Left ventricle myocardium superior (tissue), 1 donor: ENCODE measurements at regions not wholly inside any gene's neighbourhood (a gene's known extent, or its start where the extent isn't known, plus 50 kb on each side); places are given as distances from the start of the nearest gene placed in this dataset.

ENCODE experiments used
- ATAC-seq: fragments of 200-7000 bp; cut with Tn5 transposase; one replicate; pipeline ENCODE4 v1.9.1; 2020; ENCODE audit warnings: mild to moderate bottlenecking, moderate library complexity
- DNase-seq: peaks from one replicate; pipeline ENCODE4 v3.0.0-alpha.2; 2020
- intact Hi-C: fragments of 100-400 bp; cut with micrococcal nuclease; formaldehyde crosslinking; loops from one replicate; pipeline ENCODE4 v1.11.0; 2022
- donor health status: DM: no; HTN: yes; CAD: no; lungs with severe emphysema.

DNA sequence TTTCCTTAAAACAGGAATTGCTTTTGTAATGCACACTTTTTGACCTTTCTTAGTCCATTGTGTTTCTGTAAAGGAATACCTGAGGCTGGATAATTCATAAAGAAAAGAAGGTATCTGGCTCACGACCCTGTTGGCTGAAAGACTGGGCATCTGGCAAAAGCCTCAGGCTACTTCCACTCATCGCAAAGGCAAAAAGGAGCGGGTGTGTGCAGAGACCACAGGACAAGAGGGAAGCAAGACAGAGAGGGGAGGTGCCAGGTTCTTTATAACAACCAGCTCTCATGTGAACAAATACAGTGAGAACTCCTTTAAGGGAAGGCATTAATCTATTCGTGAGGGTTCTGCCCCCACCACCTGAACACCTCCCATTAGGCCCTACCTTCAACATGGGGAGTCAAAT is 182.1 kb downstream of the C12orf50 start:
- no peak for DNase-seq
- intact Hi-C loops: no loop called here
- no peak for ATAC-seq

DNA sequence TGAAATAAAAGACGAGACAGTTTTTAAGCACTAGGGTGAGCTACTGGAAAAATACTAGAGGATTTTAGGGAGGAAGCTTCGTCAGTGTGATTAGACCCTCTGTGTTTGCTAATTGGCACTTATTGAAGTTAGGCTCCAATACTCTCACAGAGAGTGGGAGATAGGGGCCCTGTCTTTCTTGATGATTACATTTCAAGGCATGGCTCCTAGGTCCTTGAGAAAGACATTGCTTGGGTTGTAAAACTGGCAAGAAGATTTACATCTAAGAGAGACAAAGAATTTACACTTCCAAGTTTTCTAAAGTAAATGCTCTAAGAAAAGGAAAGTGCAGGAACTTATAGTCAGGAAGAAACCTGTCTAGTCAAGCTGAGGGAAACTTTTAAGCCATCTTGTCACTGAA is 183.2 kb downstream of the C12orf50 start:
- ATAC-seq (no peak), DNase-seq (no peak)
- intact Hi-C loops: no loop called here

DNA sequence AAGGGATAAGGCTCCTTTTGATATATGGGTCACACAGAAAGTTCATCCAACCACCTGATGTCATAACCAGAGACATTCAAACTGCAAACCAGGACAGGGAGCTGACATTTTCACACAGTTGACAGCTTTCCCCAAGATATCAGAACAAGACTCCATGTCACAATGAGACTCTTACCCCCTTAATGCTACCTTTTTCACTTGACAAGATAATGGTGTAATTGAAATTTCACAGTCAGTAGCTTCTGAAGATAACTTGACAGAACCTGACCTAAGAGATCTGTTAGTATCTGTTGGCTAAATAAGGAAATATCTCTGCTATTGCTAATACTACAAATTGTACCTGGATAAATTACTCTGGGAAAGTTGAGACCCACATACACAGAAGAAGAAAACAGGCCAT is 187.3 kb downstream of the C12orf50 start:
- intact Hi-C loops: no loop called here
- ATAC-seq: no peak
- DNase-seq: no peak

DNA sequence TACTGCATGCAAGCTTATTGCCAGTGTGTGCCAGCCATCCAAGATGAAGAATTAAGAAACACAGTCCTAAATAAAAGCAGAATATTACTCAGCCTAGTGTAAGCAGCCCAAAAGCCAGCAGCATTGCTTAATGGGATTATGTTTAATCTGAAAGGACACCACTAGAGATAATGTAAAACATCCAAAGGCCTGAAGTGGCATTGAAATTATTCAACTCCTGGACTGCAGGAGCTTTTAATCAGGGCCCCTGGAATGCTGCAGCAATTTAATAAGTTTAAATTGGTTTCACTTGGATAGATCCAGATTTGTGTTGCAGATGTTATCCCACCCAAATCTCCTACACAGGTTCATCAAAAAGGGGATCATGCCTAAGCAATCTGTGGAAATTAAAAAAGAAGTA is 193.0 kb downstream of the C12orf50 start:
- intact Hi-C loops: no loop called here
- DNase-seq: no peak
- no peak for ATAC-seq

DNA sequence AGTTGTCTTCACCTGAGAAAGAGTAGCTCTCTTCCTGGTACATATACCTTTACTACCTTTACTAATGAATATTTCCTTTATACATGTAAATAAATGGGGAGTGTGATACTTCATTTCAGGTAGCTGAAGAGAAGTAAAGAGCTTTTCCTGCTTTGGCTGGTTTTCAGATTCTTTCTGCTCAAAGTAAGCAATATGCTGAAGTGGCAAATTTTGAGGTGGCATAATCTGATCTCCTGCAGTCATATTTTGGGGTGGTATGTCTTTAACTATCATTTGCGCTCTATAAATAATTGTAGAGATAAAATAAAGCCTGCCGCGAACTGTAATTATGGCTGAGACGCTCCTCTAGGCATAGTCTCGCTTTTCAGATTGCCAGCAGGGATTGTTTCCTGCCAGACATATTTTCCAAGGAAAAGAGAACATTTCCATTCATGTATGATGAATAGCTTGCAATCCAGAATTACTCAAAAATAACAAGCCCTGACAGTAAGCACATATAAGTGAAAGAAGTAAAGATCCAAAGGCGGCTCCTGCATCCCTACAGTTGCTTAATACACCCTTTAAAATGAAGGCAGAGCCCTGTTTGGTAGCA is 200.7 kb downstream of the C12orf50 start:
- no peak for DNase-seq
- ATAC-seq: no peak

DNA sequence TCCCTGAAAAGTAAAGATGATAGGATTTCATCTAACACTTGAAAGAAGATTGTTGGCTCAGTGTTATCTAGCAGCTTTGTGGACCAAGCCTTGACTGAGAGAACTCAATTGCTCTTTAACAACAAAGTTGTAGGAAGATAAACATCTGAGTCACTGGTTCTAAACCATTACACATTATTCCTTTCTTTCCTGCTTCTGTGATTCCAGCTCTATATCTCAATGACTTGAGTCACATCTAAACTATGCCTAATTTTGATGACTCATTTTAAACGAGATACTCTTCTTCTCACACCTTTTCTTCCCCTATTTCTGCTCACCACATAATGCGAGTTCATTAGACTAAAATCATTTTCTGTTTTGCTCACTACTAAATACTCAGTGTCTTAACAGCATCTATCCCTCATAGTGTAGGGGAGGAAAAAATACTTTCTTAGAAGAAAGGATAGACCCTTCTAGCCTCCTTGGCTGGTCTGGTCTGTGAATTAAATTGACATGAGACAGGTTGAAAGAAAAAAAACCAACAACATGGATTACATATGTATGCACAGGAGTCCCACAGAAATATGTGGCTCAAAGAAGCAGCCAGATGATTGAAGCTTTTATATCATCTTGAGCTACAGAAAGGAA is 201.4 kb downstream of the C12orf50 start:
- no peak for ATAC-seq
- DNase-seq: no peak
- intact Hi-C loops: no loop called here

More for the DNA sequence above, 200.7 kb downstream of the C12orf50 start:
- intact Hi-C loops: no loop called here

DNA sequence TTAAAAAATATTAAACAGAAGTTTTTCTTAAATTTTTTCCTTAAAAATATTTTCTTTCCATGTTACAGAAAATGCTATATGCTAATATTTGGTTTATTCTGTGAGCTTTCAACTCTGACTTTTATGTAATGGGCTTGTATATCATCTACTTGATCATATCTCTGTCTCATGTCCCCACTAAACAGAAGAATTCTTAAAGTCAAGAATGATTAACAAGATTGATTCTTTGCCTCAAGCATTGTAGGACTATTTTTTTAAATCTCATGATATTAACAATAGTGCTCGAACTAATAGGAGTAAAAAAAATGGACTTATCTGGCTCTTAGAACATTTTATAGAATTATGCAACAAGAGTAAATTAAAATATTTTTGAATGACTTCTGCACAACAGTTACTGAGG is 206.3 kb downstream of the C12orf50 start:
- intact Hi-C loops: no loop called here
- ATAC-seq: no peak
- DNase-seq: no peak

DNA sequence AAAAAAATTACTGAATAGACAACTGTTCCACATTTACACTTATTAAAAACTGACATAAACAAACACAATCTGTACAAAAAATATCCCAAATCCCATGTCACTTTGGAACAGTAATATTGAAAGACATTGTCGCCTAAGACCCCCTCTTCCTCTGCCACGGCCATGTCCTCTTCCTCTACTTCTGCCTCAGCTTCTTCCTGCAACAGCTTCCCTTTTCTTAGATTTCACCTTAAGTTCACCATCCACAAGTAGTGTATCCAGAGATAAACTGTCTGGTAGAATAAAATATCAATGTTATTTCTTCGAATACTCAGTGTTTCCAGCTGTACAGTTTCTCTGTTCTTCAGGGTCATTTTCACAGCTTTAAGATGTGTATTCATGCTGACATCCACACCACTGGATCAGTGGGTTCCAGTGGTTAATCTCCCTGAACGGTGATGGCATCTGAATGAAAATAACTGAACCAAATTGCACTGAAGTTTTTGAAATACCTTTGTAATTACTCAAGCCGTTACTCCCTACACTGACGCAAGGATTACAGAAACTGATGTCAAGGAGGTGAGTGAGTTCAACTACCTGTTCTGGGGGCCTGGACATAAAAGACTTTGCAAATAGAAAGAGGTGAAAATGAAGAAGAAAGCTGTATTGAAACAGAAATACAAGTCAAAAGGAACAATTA is 208.5 kb downstream of the C12orf50 start:
- intact Hi-C loops: no loop called here
- DNase-seq: no peak
- no peak for ATAC-seq

DNA sequence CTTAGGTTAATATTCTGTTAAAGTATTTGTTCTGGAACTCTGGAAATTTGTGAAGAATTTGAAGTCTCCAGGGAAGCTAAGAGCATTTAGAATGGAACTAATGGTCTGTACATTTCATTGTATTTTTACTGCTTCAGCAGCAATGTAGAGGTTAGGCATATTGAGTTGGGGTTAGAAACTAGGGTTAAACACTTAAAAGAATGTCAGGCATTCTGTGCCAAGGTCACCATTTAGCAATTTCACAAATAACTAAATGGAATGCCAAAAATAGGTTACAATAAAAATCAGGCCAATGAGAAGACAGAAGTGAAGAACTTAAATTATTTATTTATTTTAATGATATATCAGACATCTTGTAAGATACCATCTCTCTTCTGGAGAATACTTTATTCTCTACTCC is 210.8 kb downstream of the C12orf50 start:
- DNase-seq: no peak
- no peak for ATAC-seq
- intact Hi-C loops: no loop called here

DNA sequence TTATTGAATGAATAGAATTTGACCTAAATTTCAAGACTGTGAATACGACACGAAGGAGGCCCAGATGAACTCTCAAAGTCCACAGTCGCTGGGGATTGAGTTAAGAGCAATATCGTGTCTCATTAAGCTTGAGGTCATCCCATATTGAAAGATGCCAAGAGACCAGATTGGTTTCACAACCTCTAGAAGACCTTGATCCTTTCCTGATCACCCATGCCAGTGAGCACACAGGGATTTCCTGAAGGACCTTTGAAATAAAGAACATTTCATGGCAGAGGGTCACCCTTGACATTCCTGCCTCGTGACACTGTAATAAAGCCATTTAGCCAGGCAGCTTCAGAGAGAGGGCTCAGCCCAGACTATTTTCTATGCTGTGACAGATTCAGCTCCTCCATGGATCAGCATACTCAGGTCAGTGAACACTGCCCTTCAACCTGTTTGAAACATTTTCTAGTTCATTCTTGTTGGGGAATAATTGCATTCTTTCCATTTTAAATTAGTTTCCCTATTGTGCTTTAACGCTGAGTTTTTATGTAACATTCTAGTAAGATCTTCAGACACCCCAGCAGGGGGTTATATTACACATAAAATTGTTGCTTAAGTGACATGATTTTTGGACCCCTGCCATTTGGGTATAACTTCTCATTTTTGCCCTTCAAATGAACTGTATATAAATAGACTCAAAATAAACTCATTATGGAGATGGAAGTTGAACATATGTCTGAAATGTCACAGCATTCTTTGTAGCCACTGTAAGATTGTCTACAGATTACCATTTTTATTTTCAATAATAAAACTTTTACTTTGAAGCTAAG is 213.2 kb downstream of the C12orf50 start:
- no peak for ATAC-seq
- intact Hi-C loops: no loop called here
- no peak for DNase-seq

DNA sequence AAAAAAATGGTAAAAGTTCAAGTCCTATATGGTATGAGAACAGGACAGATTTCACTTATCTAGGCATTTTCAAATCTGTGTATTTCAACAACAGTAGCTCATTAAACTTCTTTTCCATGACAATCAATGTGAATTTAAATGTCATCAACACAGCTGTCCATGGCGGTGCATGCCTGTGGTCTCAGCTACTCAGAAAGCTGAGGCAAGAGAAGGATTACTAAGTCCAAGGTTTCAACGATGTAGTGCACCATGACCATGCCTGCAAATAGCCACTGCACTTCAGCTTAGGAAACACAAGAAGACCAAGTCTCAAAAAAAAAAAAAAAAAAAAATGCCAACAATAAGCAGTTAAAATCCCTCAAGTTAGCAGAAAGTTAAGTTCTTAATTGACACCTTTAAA is 214.6 kb downstream of the C12orf50 start:
- DNase-seq (no peak), ATAC-seq (no peak)
- intact Hi-C loops: no loop called here

DNA sequence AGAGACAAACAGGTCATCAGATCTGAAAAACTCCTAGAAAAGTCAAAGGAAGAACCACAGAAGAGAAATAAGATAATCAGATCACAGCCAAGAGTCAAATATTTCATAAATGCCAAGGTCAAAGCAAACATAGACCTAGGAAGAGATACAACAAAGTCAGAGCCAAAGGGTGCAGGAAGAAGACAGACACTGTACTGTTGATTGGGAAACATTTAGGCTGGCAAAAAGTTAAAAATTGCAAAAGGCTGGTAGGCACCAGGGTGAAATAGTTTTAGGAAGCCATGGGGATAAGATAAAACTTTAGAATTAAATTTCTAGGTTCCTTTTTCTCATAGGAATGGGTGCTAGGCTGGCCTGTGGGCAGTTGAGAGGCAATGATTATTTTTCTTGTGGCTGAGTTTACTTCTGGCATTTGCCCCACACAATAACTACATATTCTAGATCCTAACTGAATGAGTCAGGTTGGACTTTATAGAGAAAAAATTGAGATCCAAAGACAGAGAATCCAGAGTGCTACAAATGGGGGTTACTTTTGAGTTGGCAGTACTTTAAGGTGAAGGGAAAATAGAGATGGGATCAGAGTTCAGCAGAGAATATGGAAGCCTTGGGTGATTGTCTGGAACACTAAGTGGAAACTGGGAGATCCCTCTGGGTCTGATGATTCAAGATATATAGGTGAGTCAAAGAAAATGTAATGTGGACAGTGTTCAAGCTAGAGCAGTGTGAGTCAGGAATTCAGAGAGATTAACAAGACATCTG is 215.5 kb downstream of the C12orf50 start:
- no peak for ATAC-seq
- intact Hi-C loops: no loop called here
- no peak for DNase-seq

DNA sequence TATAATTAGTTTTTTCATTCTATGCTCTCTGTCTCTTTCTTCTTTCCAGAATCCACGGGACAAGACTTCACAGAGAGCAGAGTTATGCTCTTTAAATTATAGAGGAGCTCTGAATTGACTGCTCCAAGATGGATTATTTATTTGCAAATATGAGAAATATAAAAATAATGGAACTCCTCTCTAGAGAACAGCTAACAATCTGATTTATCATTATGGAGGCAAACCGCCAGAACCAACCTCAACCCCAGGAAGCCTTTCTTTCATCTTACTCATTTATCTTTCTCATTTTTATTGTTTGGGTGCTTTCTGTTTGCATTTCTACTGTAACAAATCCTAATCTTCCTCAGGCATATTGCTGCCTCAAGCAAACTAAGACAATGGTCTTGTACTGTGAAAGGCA is 216.5 kb downstream of the C12orf50 start:
- intact Hi-C loops: no loop called here
- no peak for DNase-seq
- no peak for ATAC-seq

DNA sequence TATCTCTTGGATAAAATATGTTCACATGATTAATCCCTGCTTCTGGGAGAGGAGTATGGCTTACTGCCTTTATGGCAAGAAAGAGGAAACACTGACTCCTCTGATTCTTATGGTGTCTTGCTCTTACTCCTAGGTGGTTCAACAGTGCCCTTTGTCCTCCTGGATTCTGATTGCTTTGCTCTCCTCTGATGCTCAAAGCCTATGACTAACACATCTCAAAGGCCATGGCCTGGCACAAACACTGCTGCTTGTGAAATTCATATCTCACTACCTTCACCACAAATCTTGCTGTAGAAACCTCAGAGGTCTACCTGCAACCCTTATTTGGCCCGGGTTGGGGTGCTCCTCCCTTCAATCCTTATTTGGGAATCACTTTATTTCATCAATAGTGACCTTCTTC is 217.2 kb downstream of the C12orf50 start:
- DNase-seq: no peak
- intact Hi-C loops: no loop called here

DNA sequence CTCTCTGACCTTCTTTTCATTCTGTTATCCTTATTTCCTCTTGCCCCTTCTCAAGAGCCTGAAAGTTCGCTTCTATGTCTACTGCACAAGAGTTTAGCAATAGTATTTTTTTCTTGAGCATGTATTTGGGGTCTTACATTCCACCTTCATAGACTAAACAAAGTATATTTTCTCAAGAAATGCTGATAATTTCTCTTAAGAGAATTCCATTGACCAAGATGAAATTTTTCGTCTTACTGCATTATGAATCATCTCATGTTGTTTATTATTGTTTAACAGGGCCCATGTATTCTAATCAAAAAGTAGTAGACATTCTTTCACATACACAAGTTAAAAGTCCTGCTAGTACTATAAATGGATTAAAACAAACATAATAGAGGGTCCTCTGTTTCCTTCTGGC is 219.3 kb downstream of the C12orf50 start:
- intact Hi-C loops: no loop called here
- ATAC-seq: no peak
- no peak for DNase-seq

More for the DNA sequence above, 217.2 kb downstream of the C12orf50 start:
- ATAC-seq: no peak

DNA sequence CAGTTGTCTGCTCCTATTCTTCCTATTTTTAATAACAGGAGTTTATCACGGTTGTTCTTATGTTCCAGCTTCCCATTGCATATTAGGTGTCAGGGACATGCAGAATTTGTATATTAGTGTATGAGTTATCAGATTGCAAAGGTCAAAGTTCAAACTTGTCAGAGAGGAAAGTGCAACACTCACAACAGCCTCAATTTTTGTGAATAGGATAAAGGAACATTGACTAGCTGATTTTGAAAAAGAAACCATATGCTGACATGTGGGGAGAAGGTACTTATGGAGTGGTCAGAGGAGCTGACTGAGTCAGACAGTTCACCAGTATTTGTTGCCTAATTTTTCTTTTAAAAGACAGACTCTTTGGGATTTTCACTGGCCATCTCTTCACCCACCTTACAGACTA is 222.1 kb downstream of the C12orf50 start:
- no peak for ATAC-seq
- intact Hi-C loops: no loop called here
- no peak for DNase-seq

DNA sequence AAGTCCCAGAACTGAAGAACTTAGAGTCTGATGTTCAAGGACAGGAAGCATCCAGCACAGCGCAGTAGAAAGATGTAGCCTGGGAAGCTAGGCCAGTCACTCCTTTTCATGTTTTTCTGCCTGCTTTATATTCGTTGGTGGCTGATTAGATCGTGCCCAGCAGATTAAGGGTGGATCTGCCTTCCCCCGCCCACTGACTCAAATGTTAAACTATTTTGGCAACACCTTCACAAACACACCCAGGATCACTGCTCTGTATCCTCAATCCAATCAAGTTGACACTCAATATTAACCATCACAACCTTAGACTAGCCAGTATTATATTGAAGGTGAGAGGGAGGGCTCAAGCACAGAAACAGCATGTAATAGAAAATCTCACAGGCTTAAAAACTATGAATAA is 222.9 kb downstream of the C12orf50 start:
- no peak for DNase-seq
- intact Hi-C loops: no loop called here
- no peak for ATAC-seq

DNA sequence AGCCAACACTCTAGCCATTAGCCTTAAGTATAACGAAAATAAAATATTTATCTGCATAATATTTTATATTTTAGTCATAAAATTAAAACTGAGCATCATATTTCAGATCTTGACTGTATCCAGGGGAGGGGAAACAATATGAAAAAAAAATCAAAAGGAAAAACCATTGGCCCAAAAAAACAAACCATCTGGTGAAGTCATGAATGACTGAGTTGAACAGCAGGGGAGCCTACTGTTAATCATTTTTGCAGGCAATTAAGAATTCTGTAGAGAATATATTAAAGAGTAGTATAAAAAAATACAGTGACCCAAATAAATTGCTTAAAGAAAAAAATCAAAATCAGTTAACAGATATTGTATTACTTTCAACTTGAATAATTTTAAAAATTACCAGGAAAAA is 224.8 kb downstream of the C12orf50 start:
- no peak for ATAC-seq
- no peak for DNase-seq
- intact Hi-C loops: no loop called here

DNA sequence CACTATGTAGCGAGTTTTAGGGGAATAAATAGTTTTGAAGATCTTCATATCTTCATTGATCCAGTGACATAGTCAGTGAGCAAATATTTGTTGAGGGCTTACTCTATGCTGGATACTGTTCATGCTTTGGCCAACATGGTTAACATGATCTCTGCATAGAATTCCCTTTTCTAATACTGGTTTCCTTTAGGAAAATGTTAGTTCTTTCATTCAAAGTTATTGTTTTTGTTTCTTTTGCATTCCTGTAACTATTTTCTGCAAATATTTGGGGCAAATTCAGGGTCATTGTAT is 226.5 kb downstream of the C12orf50 start:
- DNase-seq (no peak), ATAC-seq (no peak)
- intact Hi-C loops: no loop called here
